CD8-positive, alpha-beta memory T cell (primary cell): ENCODE measurements at regions not wholly inside any gene's neighbourhood (a gene's known extent, or its start where the extent isn't known, plus 50 kb on each side); places are given as distances from the start of the nearest gene placed in this dataset.

Experiments
- CTCF ChIA-PET: fragments of 350-600 bp; sonication (Branson Sonifier 250); formaldehyde crosslinking; loops from one replicate; lab custom pipeline; 2021; ENCODE audit warnings: antibody characterized with exemption; lab: Charles Lee
- POLR2A ChIA-PET: fragments of 350-600 bp; sonication (Branson Sonifier 250); formaldehyde crosslinking; loops from one replicate; lab custom pipeline; 2021; ENCODE audit warnings: antibody characterized with exemption; lab: Charles Lee
- DNase-seq, 5 donors: peaks; one replicate each; pipeline versions ENCODE4 v3.0.0 to v3.0.0-alpha.2; 2020 to 2022; ENCODE audit warnings: mixed read lengths in 1 of 5
- H3K27ac ChIP-seq: one replicate; pipeline ENCODE4 v1.7.0; 2013; ENCODE audit warnings: low read depth, mild to moderate bottlenecking, low read length, moderate library complexity
- H3K27me3 ChIP-seq: 2 replicates; pipeline ENCODE4 v1.7.0; 2013; ENCODE audit warnings: low read length, mild to moderate bottlenecking; ENCODE audit not compliant: insufficient read depth, poor library complexity, severe bottlenecking
- H3K36me3 ChIP-seq: 2 replicates; pipeline ENCODE4 v1.7.0; 2013; ENCODE audit warnings: mild to moderate bottlenecking, low read length, moderate library complexity; ENCODE audit not compliant: insufficient read depth
- H3K4me1 ChIP-seq: 2 replicates; pipeline ENCODE4 v1.7.0; 2013; ENCODE audit warnings: mild to moderate bottlenecking, low read length, moderate library complexity; ENCODE audit not compliant: insufficient read depth
- H3K4me3 ChIP-seq: 2 replicates; pipeline ENCODE4 v1.7.0; 2013; ENCODE audit warnings: mild to moderate bottlenecking, low read length
- H3K9me3 ChIP-seq: 2 replicates; pipeline ENCODE4 v1.7.0; 2013; ENCODE audit warnings: mild to moderate bottlenecking, low read length
- H3K27ac Mint-ChIP-seq, 8 donors: one replicate each; pipeline ENCODE4 v1.8.0; 2020 to 2021; ENCODE audit warnings: mixed read lengths in 8 of 8, mild to moderate bottlenecking in 6 of 8, inconsistent platforms in 3 of 8, moderate library complexity in 3 of 8
- H3K27me3 Mint-ChIP-seq, 2 donors: one replicate each; pipeline ENCODE4 v1.8.0; 2020 to 2021; ENCODE audit warnings: mixed read lengths in 2 of 2, mild to moderate bottlenecking in 1 of 2, moderate library complexity in 1 of 2
- H3K36me3 Mint-ChIP-seq, 3 donors: one replicate each; pipeline ENCODE4 v1.8.0; 2020 to 2021; ENCODE audit warnings: mixed read lengths in 3 of 3, inconsistent platforms in 1 of 3, mild to moderate bottlenecking in 1 of 3
- H3K4me1 Mint-ChIP-seq, 3 donors: one replicate each; pipeline ENCODE4 v1.8.0; 2020 to 2021; ENCODE audit warnings: mixed read lengths in 3 of 3, inconsistent platforms in 1 of 3, mild to moderate bottlenecking in 1 of 3
- H3K4me3 Mint-ChIP-seq, 7 donors: one replicate each; pipeline ENCODE4 v1.8.0; 2020 to 2021; ENCODE audit warnings: mixed read lengths in 7 of 7, mild to moderate bottlenecking in 6 of 7, moderate library complexity in 4 of 7, inconsistent platforms in 2 of 7
- H3K9me3 Mint-ChIP-seq, 5 donors: one replicate each; pipeline ENCODE4 v1.8.0; 2020 to 2022; ENCODE audit warnings: mixed read lengths in 5 of 5, mild to moderate bottlenecking in 3 of 5, moderate library complexity in 2 of 5, inconsistent platforms in 1 of 5

GRCh38 chr7:142431491-142431890 lies 173.6 kb upstream of the PRSS58 start:
- no peaks in the 10 kb centered on the region for H3K36me3 Mint-ChIP-seq
- Histone ChIP-seq H3K36me3 (no peaks in the 10 kb centered on the region), H3K27ac (no peak overlapping the region), H3K4me1 (peaks cover 5% of the 10 kb centered on the region), H3K27me3 (no peaks in the 10 kb centered on the region), H3K4me3 (no peak overlapping the region), H3K9me3 (no peaks in the 10 kb centered on the region)
- no peak overlapping the region for H3K27ac Mint-ChIP-seq
- H3K4me3 Mint-ChIP-seq: no peak overlapping the region
- H3K9me3 Mint-ChIP-seq: no peaks in the 10 kb centered on the region
- no peak for DNase-seq
- POLR2A ChIA-PET: no interaction called here
- H3K4me1 Mint-ChIP-seq: peaks cover 18 to 27% (median 25%) of the 10 kb centered on the region in 3 donors
- no peaks in the 10 kb centered on the region for H3K27me3 Mint-ChIP-seq
- CTCF ChIA-PET: no interaction called here

- CTCF ChIA-PET: interaction anchor here (0.9 to 1.1 kb wide), 2 partner anchors 16 to 32 kb away, joined by 3 read pairs; no protein-coding TSS in a partner anchor
These were observed 170.2 kb upstream of the PRSS58 start for GRCh38 chr7:142428094-142428493.

GRCh38 chr7:142425281-142425680 lies 167.4 kb upstream of the PRSS58 start:
- H3K4me3 Mint-ChIP-seq: peak overlapping the region in 1 of 7 donors; percentile 15
- H3K9me3 Mint-ChIP-seq: no peaks in the 10 kb centered on the region
- H3K4me1 Mint-ChIP-seq: peaks cover 0 to 7% (median 1%) of the 10 kb centered on the region in 3 donors
- H3K4me3 ChIP-seq: no peak overlapping the region
- no peak for DNase-seq
- peaks cover 0 to 3% of the 10 kb centered on the region in 2 donors for H3K27me3 Mint-ChIP-seq
- H3K9me3 ChIP-seq: no peaks in the 10 kb centered on the region
- ChIA-PET POLR2A (no interaction called here), CTCF (interaction anchor here (1.3 kb wide), 1 partner anchor 12 kb away, joined by 6 read pairs; no protein-coding TSS in a partner anchor)
- H3K27ac Mint-ChIP-seq: no peak overlapping the region
- no peaks in the 10 kb centered on the region for H3K4me1 ChIP-seq
- no peaks in the 10 kb centered on the region for H3K36me3 ChIP-seq
- H3K27ac ChIP-seq: no peak overlapping the region
- no peaks in the 10 kb centered on the region for H3K27me3 ChIP-seq
- H3K36me3 Mint-ChIP-seq: no peaks in the 10 kb centered on the region

More at GRCh38 chr7:142428094-142428493, 170.2 kb upstream of the PRSS58 start:
- Mint-ChIP-seq H3K27me3 (peaks cover 0 to 1% of the 10 kb centered on the region in 2 donors), H3K4me1 (peaks cover 0 to 4% (median 2%) of the 10 kb centered on the region in 3 donors), H3K27ac (no peak overlapping the region), H3K36me3 (no peaks in the 10 kb centered on the region), H3K9me3 (no peaks in the 10 kb centered on the region), H3K4me3 (no peak overlapping the region)
- no peaks in the 10 kb centered on the region for H3K36me3 ChIP-seq
- no peak overlapping the region for H3K27ac ChIP-seq
- no peak overlapping the region for H3K4me3 ChIP-seq
- POLR2A ChIA-PET: no interaction called here
- H3K27me3 ChIP-seq: no peaks in the 10 kb centered on the region
- DNase-seq: no peak
- no peaks in the 10 kb centered on the region for H3K4me1 ChIP-seq
- H3K9me3 ChIP-seq: no peaks in the 10 kb centered on the region

- ChIA-PET CTCF (interaction anchor here (1.4 kb wide), 1 partner anchor 10 kb away, joined by 4 read pairs; no protein-coding TSS in a partner anchor), POLR2A (no interaction called here)
- Histone ChIP-seq H3K36me3 (no peaks in the 10 kb centered on the region), H3K9me3 (no peaks in the 10 kb centered on the region), H3K4me3 (no peak overlapping the region), H3K27ac (no peak overlapping the region), H3K27me3 (no peaks in the 10 kb centered on the region), H3K4me1 (peaks cover 5% of the 10 kb centered on the region)
- H3K27me3 Mint-ChIP-seq: peaks cover 0 to 3% of the 10 kb centered on the region in 2 donors
- no peaks in the 10 kb centered on the region for H3K9me3 Mint-ChIP-seq
- H3K4me1 Mint-ChIP-seq: peaks cover 0 to 5% (median 0%) of the 10 kb centered on the region in 3 donors
- H3K36me3 Mint-ChIP-seq: no peaks in the 10 kb centered on the region
- H3K4me3 Mint-ChIP-seq: no peak overlapping the region
- DNase-seq: no peak
- H3K27ac Mint-ChIP-seq: no peak overlapping the region
These were observed 164.8 kb upstream of the PRSS58 start for GRCh38 chr7:142422621-142423020.

GRCh38 chr7:142420554-142421362 lies 162.9 kb upstream of the PRSS58 start:
- Histone ChIP-seq H3K4me3 (no peak overlapping the region), H3K9me3 (no peaks in the 10 kb centered on the region), H3K27ac (no peak overlapping the region), H3K36me3 (no peaks in the 10 kb centered on the region), H3K27me3 (no peaks in the 10 kb centered on the region), H3K4me1 (peaks cover 5% of the 10 kb centered on the region)
- no peaks in the 10 kb centered on the region for H3K36me3 Mint-ChIP-seq
- DNase-seq: no peak
- H3K4me3 Mint-ChIP-seq: no peak overlapping the region
- H3K9me3 Mint-ChIP-seq: no peaks in the 10 kb centered on the region
- ChIA-PET CTCF (no interaction called here), POLR2A (no interaction called here)
- H3K27me3 Mint-ChIP-seq: peaks cover 0 to 3% of the 10 kb centered on the region in 2 donors
- peak overlapping the region in 1 of 8 donors; percentile 50 for H3K27ac Mint-ChIP-seq
- peaks cover 0 to 5% (median 0%) of the 10 kb centered on the region in 3 donors for H3K4me1 Mint-ChIP-seq

GRCh38 chr7:142418326-142418725 lies 160.5 kb upstream of the PRSS58 start:
- no peaks in the 10 kb centered on the region for H3K9me3 Mint-ChIP-seq
- no peaks in the 10 kb centered on the region for H3K36me3 Mint-ChIP-seq
- H3K27ac Mint-ChIP-seq: peak overlapping the region in 3 of 8 donors; percentile 2 to 64 (median 48)
- no peaks in the 10 kb centered on the region for H3K27me3 ChIP-seq
- H3K9me3 ChIP-seq: no peaks in the 10 kb centered on the region
- DNase-seq: no peak
- ChIA-PET POLR2A (interaction anchor here (0.9 kb wide), 1 partner anchor 22 kb away, joined by 5 read pairs; no protein-coding TSS in a partner anchor), CTCF (interaction anchor here (1.0 kb wide), 1 partner anchor 11 kb away, joined by 3 read pairs; no protein-coding TSS in a partner anchor)
- no peaks in the 10 kb centered on the region for H3K36me3 ChIP-seq
- H3K4me3 ChIP-seq: no peak overlapping the region
- peaks cover 0 to 1% of the 10 kb centered on the region in 2 donors for H3K27me3 Mint-ChIP-seq
- H3K4me1 Mint-ChIP-seq: peaks cover 0 to 5% (median 0%) of the 10 kb centered on the region in 3 donors
- no peak overlapping the region for H3K27ac ChIP-seq
- H3K4me1 ChIP-seq: peaks cover 5% of the 10 kb centered on the region
- H3K4me3 Mint-ChIP-seq: no peak overlapping the region

GRCh38 chr7:142414915-142415314 lies 157.1 kb upstream of the PRSS58 start:
- Mint-ChIP-seq H3K9me3 (no peaks in the 10 kb centered on the region), H3K27me3 (no peaks in the 10 kb centered on the region), H3K27ac (no peak overlapping the region), H3K36me3 (no peaks in the 10 kb centered on the region), H3K4me3 (no peak overlapping the region), H3K4me1 (peaks cover 0 to 5% (median 2%) of the 10 kb centered on the region in 3 donors)
- no peaks in the 10 kb centered on the region for H3K36me3 ChIP-seq
- DNase-seq: no peak
- H3K9me3 ChIP-seq: no peaks in the 10 kb centered on the region
- no peak overlapping the region for H3K27ac ChIP-seq
- H3K27me3 ChIP-seq: no peaks in the 10 kb centered on the region
- ChIA-PET CTCF (no interaction called here), POLR2A (no interaction called here)
- peaks cover 5% of the 10 kb centered on the region for H3K4me1 ChIP-seq
- no peak overlapping the region for H3K4me3 ChIP-seq

GRCh38 chr7:142414135-142414534 lies 156.3 kb upstream of the PRSS58 start:
- Histone ChIP-seq H3K36me3 (no peaks in the 10 kb centered on the region), H3K4me1 (peaks cover 5% of the 10 kb centered on the region), H3K27me3 (no peaks in the 10 kb centered on the region), H3K4me3 (no peak overlapping the region), H3K27ac (no peak overlapping the region), H3K9me3 (no peaks in the 10 kb centered on the region)
- Mint-ChIP-seq H3K27ac (no peak overlapping the region), H3K36me3 (no peaks in the 10 kb centered on the region), H3K4me1 (peaks cover 0 to 5% (median 2%) of the 10 kb centered on the region in 3 donors), H3K9me3 (no peaks in the 10 kb centered on the region), H3K27me3 (peaks cover 0 to 2% of the 10 kb centered on the region in 2 donors), H3K4me3 (no peak overlapping the region)
- no peak for DNase-seq
- CTCF ChIA-PET: interaction anchor here (1.5 kb wide), 1 partner anchor 31 kb away, joined by 3 read pairs; no protein-coding TSS in a partner anchor
- POLR2A ChIA-PET: no interaction called here
